ENCODE measurements at regions not wholly inside any gene's neighbourhood (a gene's known extent, or its start where the extent isn't known, plus 50 kb on each side); places are given as distances from the start of the nearest gene placed in this dataset.
"Not testable (repeated sequence)": the region's sequence is repeated elsewhere in the genome, so short reads cannot be mapped to it uniquely, and the experiment has no call there.

DNA sequence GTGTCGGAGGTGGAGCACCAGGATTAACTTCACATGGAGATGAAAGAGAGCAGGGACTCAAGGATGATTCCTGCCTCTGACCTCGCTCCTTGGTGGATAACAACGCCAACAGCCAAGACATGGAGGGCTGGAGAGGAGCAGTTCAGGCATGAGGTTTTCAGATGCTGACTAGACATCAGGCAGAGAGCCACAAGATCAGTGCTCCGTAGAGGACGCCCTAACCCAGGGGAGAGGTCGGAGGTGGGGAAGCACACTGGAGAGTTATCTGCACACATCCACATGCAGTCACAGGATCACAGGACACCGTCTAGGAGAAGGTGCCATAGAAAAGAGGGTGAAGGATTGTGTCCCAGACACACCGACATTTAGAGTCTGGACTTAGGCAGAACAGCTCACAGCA, 344.3 kb downstream of the EIPR1 start:
- H3K4me3 ChIP-seq (ENCODE audit: low read depth, low read length): no peak overlapping the region
- TF ChIP-seq, protein P1, sequence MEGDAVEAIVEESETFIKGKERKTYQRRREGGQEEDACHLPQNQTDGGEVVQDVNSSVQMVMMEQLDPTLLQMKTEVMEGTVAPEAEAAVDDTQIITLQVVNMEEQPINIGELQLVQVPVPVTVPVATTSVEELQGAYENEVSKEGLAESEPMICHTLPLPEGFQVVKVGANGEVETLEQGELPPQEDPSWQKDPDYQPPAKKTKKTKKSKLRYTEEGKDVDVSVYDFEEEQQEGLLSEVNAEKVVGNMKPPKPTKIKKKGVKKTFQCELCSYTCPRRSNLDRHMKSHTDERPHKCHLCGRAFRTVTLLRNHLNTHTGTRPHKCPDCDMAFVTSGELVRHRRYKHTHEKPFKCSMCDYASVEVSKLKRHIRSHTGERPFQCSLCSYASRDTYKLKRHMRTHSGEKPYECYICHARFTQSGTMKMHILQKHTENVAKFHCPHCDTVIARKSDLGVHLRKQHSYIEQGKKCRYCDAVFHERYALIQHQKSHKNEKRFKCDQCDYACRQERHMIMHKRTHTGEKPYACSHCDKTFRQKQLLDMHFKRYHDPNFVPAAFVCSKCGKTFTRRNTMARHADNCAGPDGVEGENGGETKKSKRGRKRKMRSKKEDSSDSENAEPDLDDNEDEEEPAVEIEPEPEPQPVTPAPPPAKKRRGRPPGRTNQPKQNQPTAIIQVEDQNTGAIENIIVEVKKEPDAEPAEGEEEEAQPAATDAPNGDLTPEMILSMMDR (IDR thresholded peaks at IDR 0.05; ENCODE audit: insufficient read depth, low read depth, low read length, missing control alignments): no peak

DNA sequence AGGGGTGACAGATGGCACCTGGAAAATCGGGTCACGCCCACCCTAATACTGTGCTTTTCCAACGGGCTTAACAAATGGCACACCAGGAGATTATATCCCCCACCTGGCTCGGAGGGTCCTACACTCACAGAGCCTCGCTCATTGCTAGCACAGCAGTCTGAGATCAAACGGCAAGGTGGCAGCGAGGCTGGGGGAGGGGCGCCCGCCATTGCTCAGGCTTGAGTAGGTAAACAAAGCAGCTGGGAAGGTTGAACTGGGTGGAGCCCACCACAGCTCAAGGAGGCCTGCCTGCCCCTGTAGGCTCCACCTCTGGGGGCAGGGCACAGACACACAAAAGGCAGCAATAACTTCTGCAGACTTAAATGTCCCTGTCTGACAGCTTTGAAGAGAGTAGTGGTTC, 346.8 kb downstream of the EIPR1 start:
- DNase-seq (ENCODE audit: low read depth); H3K4me3 ChIP-seq (ENCODE audit: low read depth, low read length): not testable (repeated sequence)

More for the DNA sequence above, 344.3 kb downstream of the EIPR1 start:
- no peak for DNase-seq (ENCODE audit: low read depth)

DNA sequence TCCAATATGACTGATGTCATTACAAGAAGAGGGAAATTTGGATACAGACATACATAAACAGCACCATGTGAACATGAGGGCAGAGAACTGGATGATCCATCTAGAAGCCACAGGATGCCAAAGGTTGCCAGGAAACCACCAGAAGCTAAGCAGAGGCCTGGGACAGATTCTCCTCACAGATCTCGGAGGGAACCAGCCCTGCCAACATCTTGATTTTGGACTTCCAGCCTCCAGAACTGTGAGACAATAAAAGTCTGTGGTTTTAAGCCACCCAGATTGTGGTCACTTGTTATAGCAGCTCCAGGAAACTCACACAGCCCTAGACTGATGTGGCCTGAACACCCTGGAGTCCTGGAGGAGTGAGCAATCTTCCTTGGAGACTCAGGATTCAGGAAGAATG, 351.6 kb downstream of the EIPR1 start:
- no peak for DNase-seq (ENCODE audit: low read depth)
- TF ChIP-seq, protein P1 (IDR thresholded peaks at IDR 0.05; ENCODE audit: insufficient read depth, low read depth, low read length, missing control alignments): no peak
- no peak overlapping the region for H3K4me3 ChIP-seq (ENCODE audit: low read depth, low read length)

DNA sequence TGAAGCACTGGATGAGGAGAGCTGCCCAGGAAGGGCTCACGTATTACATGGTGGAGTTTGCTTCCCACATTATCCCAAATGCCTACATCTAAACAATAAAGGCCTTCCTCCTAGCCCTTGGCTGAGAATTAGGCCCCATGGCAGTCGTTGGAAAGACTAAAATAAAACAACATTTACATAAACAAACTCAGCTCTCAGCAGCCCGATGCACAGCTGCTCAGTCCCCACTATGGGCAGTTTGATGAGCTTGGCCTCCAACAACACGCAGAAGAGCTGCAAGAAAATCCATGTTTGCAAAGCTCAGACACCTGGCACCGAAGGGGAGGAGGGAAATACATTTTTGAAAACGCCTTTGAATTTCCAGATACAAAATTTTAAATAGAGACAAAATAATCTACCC, 352.4 kb downstream of the EIPR1 start:
- DNase-seq (ENCODE audit: low read depth): no peak
- TF ChIP-seq, protein P1 (IDR thresholded peaks at IDR 0.05; ENCODE audit: insufficient read depth, low read depth, low read length, missing control alignments): no peak
- no peak overlapping the region for H3K4me3 ChIP-seq (ENCODE audit: low read depth, low read length)

DNA sequence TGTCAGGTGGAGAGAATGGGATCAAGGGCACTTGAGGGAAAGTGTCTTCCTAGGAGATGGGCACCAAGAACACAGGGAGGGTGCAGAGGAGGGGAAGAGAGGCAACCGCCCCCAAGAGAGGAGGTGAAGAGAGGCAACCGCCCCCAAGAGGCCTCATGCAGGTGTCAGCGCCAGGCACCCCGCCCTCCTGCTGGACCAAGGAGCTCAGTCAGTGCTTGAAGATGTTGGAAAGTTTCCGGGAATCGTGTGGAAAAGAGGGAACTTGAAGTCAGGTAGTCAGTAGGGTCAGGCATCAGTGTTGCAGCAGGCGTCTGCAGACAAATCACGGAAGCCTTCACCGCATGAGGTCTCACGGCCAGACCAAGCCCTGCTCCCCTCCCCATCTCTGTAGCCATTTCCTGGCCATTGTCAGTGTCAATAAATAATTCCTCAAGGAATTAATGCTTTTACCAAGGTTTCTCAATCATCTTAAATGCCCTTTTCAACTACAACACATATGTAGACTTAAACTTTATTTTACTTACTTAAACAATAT, 353.1 kb downstream of the EIPR1 start:
- DNase-seq (ENCODE audit: low read depth): no peak
- H3K4me3 ChIP-seq (ENCODE audit: low read depth, low read length): no peak overlapping the region
- TF ChIP-seq, protein P1 (IDR thresholded peaks at IDR 0.05; ENCODE audit: insufficient read depth, low read depth, low read length, missing control alignments): no peak

GRCh38 chr2:3023531-3023930, 354.1 kb downstream of the EIPR1 start:
- TF ChIP-seq, protein P1 (IDR thresholded peaks at IDR 0.05; ENCODE audit: insufficient read depth, low read depth, low read length, missing control alignments): no peak
- DNase-seq (ENCODE audit: low read depth): no peak
- H3K4me3 ChIP-seq (ENCODE audit: low read depth, low read length): no peak overlapping the region

DNA sequence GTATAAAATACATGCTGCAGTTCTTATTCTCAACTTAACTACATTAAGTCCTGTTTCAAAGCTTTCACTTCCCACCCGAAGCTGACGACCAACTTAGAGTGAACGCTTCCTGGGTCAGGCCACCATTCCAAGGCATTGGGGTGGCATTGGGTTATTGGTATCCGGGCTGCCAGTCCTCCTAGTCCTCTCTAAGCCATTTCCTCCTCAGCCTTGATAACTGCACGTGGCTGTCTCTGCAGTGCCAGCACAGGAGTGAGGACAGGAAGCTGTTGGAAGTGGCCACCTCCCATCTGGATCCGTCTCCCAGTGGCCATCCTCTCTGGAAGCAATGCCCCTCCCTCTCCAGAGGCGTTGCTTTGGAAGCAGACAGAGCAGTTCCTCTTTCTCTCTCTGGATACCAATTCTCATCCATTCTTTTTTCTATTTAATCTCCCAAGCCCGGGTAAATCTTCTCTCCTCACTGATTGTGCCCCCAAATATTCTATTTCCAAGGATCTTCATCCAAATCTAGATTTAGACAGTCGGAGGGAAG, 354.7 kb downstream of the EIPR1 start:
- H3K4me3 ChIP-seq (ENCODE audit: low read depth, low read length): no peak overlapping the region

More for the DNA sequence above, 354.7 kb downstream of the EIPR1 start:
- DNase-seq (ENCODE audit: low read depth): no peak
- TF ChIP-seq, protein P1 (IDR thresholded peaks at IDR 0.05; ENCODE audit: insufficient read depth, low read depth, low read length, missing control alignments): no peak
